LNCaP clone FGC (cell line): ENCODE measurements at regions not wholly inside any gene's neighbourhood (a gene's known extent, or its start where the extent isn't known, plus 50 kb on each side); places are given as distances from the start of the nearest gene placed in this dataset.

Experiments
- DNase-seq: peaks from one replicate; pipeline ENCODE4 v3.0.0-alpha.2; 2011; ENCODE audit warnings: low read depth
- H3K4me3 ChIP-seq: 2 replicates; pipeline ENCODE4 v1.5.1; 2011; ENCODE audit warnings: mild to moderate bottlenecking, low read depth, low read length, control low read depth
- CTCF ChIP-seq: IDR thresholded peaks from 2 replicates; pipeline ENCODE4 v1.5.1; 2012; ENCODE audit warnings: mild to moderate bottlenecking; ENCODE audit not compliant: control insufficient read depth, insufficient read depth; ENCODE audit errors: extremely low read depth

GRCh38 chr13:56189978-56190377, 950.7 kb upstream of the PRR20A start:
- TF ChIP-seq CTCF, result no peak
- H3K4me3 ChIP-seq, result no peak overlapping the region
- no peak for DNase-seq

GRCh38 chr13:56198350-56198749, 942.4 kb upstream of the PRR20A start:
- no peak overlapping the region for H3K4me3 ChIP-seq
- TF ChIP-seq CTCF, result no peak
- no peak for DNase-seq

GRCh38 chr13:56201834-56202233, 938.9 kb upstream of the PRR20A start:
- no peak for DNase-seq
- no peak overlapping the region for H3K4me3 ChIP-seq
- no peak for TF ChIP-seq CTCF

- no peak for TF ChIP-seq CTCF
- H3K4me3 ChIP-seq, result no peak overlapping the region
- no peak for DNase-seq
These were observed 924.5 kb upstream of the PRR20A start for GRCh38 chr13:56216221-56216620.

GRCh38 chr13:56247692-56248091, 893.0 kb upstream of the PRR20A start:
- no peak overlapping the region for H3K4me3 ChIP-seq
- TF ChIP-seq CTCF, result no peak
- DNase-seq, result no peak

GRCh38 chr13:56271686-56272085, 869.0 kb upstream of the PRR20A start:
- no peak for DNase-seq
- no peak for TF ChIP-seq CTCF
- H3K4me3 ChIP-seq, result no peak overlapping the region

- DNase-seq, result no peak
- H3K4me3 ChIP-seq, result no peak overlapping the region
- TF ChIP-seq CTCF, result no peak
These were observed 857.4 kb upstream of the PRR20A start for GRCh38 chr13:56283262-56283828.
